ENCODE measurements at regions not wholly inside any gene's neighbourhood (a gene's known extent, or its start where the extent isn't known, plus 50 kb on each side); places are given as distances from the start of the nearest gene placed in this dataset.

GRCh38 chr3:28649266-28649665, 300.6 kb upstream of the AZI2 start:
- no peak for DNase-seq

GRCh38 chr3:28651159-28651558, 302.5 kb upstream of the AZI2 start:
- DNase-seq: no peak

GRCh38 chr3:28664123-28664522, 315.5 kb upstream of the AZI2 start:
- no peak for DNase-seq

GRCh38 chr3:28667646-28668621, 319.3 kb upstream of the AZI2 start:
- peak; percentile 4 to 49 (median 10) for DNase-seq

GRCh38 chr3:28669870-28670269, 321.2 kb upstream of the AZI2 start:
- no peak for DNase-seq

GRCh38 chr3:28672406-28672805, 323.8 kb upstream of the AZI2 start:
- DNase-seq: no peak

GRCh38 chr3:28673446-28673845, 324.8 kb upstream of the AZI2 start:
- DNase-seq: no peak

GRCh38 chr3:28674212-28674611, 325.6 kb upstream of the AZI2 start:
- no peak for DNase-seq

GRCh38 chr3:28677581-28677980, 329.0 kb upstream of the AZI2 start:
- DNase-seq: no peak

- DNase-seq: no peak
Observed at GRCh38 chr3:28678086-28678485, 329.5 kb upstream of the AZI2 start.

GRCh38 chr3:28680050-28680449, 331.4 kb upstream of the AZI2 start:
- no peak for DNase-seq

- DNase-seq: no peak
Observed at GRCh38 chr3:28682121-28682520, 333.5 kb upstream of the AZI2 start.

GRCh38 chr3:28690176-28690575, 341.6 kb upstream of the AZI2 start:
- no peak for DNase-seq

- no peak for DNase-seq
Observed at GRCh38 chr3:28698706-28699105, 350.1 kb upstream of the AZI2 start.

GRCh38 chr3:28699283-28699682, 350.7 kb upstream of the AZI2 start:
- DNase-seq: no peak

GRCh38 chr3:28700728-28701127, 352.1 kb upstream of the AZI2 start:
- no peak for DNase-seq

- DNase-seq: no peak
Observed at GRCh38 chr3:28703843-28704242, 355.2 kb upstream of the AZI2 start.

- DNase-seq: no peak
Observed at GRCh38 chr3:28711293-28711692, 362.7 kb upstream of the AZI2 start.

GRCh38 chr3:28716939-28717338, 368.3 kb upstream of the AZI2 start:
- DNase-seq: no peak

- no peak for DNase-seq
Observed at GRCh38 chr3:28718074-28718849, 369.6 kb upstream of the AZI2 start.

GRCh38 chr3:28726840-28727239, 378.2 kb upstream of the AZI2 start:
- no peak for DNase-seq

GRCh38 chr3:28727307-28727706, 378.7 kb upstream of the AZI2 start:
- no peak for DNase-seq

GRCh38 chr3:28738425-28738824, 389.8 kb upstream of the AZI2 start:
- no peak for DNase-seq

GRCh38 chr3:28739647-28740046, 391.0 kb upstream of the AZI2 start:
- DNase-seq: no peak
